HG02763 (cell line): ENCODE measurements at regions not wholly inside any gene's neighbourhood (a gene's known extent, or its start where the extent isn't known, plus 50 kb on each side); places are given as distances from the start of the nearest gene placed in this dataset.
A peak's percentile ranks its signal among the peaks of the same experiment; 100 is the strongest.

ENCODE experiments used
- ATAC-seq: cut with Tn5 transposase; IDR thresholded peaks from one replicate; pipeline ENCODE4 v1.9.1; 2021; ENCODE audit warnings: mild to moderate bottlenecking, moderate library complexity; ENCODE audit not compliant: unreplicated experiment

- ATAC-seq, result no peak
Observed at GRCh38 chr1:221150996-221151395, 271.8 kb downstream of the HLX start.

GRCh38 chr1:221154932-221155331 is 275.7 kb downstream of the HLX start:
- ATAC-seq, result no peak

GRCh38 chr1:221157026-221157761 is 278.0 kb downstream of the HLX start:
- peak; percentile 86 for ATAC-seq

GRCh38 chr1:221159608-221160007 is 280.4 kb downstream of the HLX start:
- ATAC-seq, result no peak

GRCh38 chr1:221161571-221162041 is 282.4 kb downstream of the HLX start:
- no peak for ATAC-seq

GRCh38 chr1:221162352-221162751 is 283.1 kb downstream of the HLX start:
- ATAC-seq, result no peak

GRCh38 chr1:221162939-221163338 is 283.7 kb downstream of the HLX start:
- no peak for ATAC-seq

DNA sequence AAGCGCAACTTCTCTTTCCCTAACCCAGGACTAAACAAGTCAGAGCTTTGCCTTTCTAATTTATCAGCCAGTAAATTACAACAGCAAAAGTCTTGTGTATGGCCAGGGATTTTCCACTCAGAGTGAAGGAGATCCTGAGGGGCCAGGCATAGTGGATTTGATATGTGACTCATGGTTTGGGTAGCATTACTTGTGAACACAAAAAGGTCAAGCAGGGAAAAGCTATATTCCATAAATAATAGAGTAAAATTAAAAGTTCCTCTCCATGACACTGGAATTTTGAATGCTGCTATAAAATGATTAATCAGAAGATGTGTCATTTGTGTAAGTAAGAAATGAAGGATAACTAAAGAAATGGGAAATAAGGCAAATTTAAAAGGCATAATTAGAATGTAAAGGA is 284.8 kb downstream of the HLX start:
- no peak for ATAC-seq

GRCh38 chr1:221164951-221165838 is 286.0 kb downstream of the HLX start:
- no peak for ATAC-seq

GRCh38 chr1:221165839-221166500 is 286.7 kb downstream of the HLX start:
- no peak for ATAC-seq

- peak; percentile 48 for ATAC-seq
Observed at GRCh38 chr1:221166559-221167318, 287.5 kb downstream of the HLX start.

DNA sequence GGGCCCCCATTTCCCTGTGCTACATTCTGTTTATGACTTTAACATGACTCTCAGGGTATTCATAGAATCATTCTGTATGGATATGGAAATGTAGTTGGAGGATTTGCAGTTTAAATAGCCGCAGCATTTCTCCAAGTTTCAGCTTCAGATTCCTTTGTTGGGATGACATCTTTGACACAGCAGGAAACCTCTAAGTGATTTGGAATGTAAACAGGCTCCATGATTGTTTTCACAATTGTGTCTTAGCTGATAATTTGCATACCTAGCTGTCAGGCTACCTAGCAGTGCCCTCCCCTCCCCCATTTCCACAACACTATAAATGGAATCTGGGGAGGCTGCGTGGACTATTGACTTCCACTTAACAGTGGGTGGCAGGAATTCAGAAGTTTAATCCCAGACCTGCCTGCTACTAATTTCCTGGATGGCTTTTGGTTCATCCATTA is 290.2 kb downstream of the HLX start:
- no peak for ATAC-seq

DNA sequence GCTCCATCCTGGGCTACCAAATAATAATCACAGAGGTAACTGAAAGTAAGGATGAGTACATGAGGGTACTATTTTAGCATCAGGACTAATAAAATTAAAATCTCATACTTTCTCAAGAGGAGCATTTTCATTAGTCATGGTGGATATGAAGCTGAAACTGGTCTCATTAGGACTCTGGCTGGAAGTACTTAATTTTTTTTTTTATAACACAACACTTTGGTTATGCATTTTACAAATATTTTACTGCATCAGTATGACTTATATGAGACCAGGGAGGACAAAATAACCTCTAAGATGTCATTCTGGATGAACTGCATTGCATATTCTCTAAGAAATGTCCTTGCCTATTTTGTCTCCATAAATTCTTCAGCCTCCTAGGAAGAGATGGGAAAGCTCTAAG is 290.9 kb downstream of the HLX start:
- no peak for ATAC-seq

DNA sequence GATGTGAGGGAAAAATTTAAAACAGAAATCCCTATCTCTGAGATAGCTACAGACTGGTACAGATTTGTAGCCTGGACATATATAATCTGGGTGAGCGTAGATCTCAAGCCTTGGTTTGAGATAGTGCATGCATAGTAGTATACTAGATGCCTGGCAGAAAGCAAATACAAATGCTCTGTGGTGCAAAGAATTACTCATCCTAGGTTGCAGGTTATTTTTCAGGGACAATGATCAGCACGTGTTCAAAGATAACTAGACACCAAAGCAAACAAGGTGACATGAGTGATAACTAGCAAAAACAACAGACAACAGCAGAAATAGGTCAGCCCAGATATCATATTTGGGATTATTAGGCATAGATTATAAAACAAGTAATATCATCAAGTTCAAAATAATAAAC is 292.5 kb downstream of the HLX start:
- no peak for ATAC-seq

- no peak for ATAC-seq
Observed at GRCh38 chr1:221172841-221173240, 293.6 kb downstream of the HLX start.

- ATAC-seq, result no peak
Observed at GRCh38 chr1:221174330-221174993, 295.2 kb downstream of the HLX start.

DNA sequence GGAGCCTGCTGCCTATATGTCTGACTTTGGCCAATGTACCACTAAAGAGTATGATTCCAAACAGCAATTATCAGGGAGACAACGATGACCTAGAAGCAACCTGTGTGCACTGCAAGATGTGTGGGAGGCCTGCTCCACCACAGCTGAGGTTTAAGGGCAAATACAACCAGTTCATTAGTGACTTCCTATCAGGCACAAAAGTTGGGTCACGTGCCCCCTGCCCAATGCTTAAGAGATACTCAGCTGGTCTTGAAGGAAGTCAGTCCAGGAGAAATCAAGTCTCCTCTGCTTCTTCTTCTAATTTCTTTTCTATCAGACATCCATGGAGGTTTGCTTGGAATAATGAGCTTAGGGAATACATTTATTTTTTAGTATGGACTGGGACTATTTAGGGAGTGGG is 296.0 kb downstream of the HLX start:
- no peak for ATAC-seq

- ATAC-seq, result no peak
Observed at GRCh38 chr1:221180704-221181368, 301.6 kb downstream of the HLX start.

GRCh38 chr1:221182791-221183533 is 303.7 kb downstream of the HLX start:
- ATAC-seq, result no peak
